ENCODE measurements at regions not wholly inside any gene's neighbourhood (a gene's known extent, or its start where the extent isn't known, plus 50 kb on each side); places are given as distances from the start of the nearest gene placed in this dataset.

- TF ChIP-seq CTCF (IDR thresholded peaks at IDR 0.05) (no peak), POLR2A (IDR thresholded peaks at IDR 0.05) (no peak)
These were observed 246.5 kb upstream of the DDI1 start for GRCh38 chr11:103789952-103790351.

Data from stomach (tissue), 4 donors.